Suprapubic skin (tissue), 4 donors: ENCODE measurements at regions not wholly inside any gene's neighbourhood (a gene's known extent, or its start where the extent isn't known, plus 50 kb on each side); places are given as distances from the start of the nearest gene placed in this dataset.
"Not testable (repeated sequence)": the region's sequence is repeated elsewhere in the genome, so short reads cannot be mapped to it uniquely, and the experiment has no call there.

Source experiments
- DNase-seq, 2 donors: peaks; one replicate each; pipeline ENCODE4 v3.0.0-alpha.2; 2019; ENCODE audit warnings: low spot score in 2 of 2
- H3K27ac ChIP-seq: fragments of 200-600 bp; sonication (generic); one replicate; pipeline ENCODE4 v1.5.1; 2019
- H3K27me3 ChIP-seq: fragments of 200-600 bp; sonication (generic); one replicate; pipeline ENCODE4 v1.5.1; 2019
- H3K36me3 ChIP-seq: fragments of 200-600 bp; sonication (generic); one replicate; pipeline ENCODE4 v1.5.1; 2019
- H3K4me1 ChIP-seq: fragments of 200-600 bp; sonication (generic); one replicate; pipeline ENCODE4 v1.5.1; 2019
- H3K4me3 ChIP-seq: fragments of 200-600 bp; sonication (generic); one replicate; pipeline ENCODE4 v1.5.1; 2019; ENCODE audit warnings: mild to moderate bottlenecking
- H3K9me3 ChIP-seq: fragments of 200-600 bp; sonication (generic); one replicate; pipeline ENCODE4 v1.5.1; 2019
- EP300 ChIP-seq: sonication (generic); formaldehyde crosslinking; IDR thresholded peaks from one replicate; pipeline ENCODE4 v1.6.1; 2017; ENCODE audit warnings: antibody characterized with exemption
- POLR2A ChIP-seq, 2 donors: fragments of 450-650 bp; IDR thresholded peaks; one replicate each; pipeline ENCODE4 v1.6.1; 2017; ENCODE audit warnings: antibody characterized with exemption in 2 of 2, mild to moderate bottlenecking in 2 of 2, moderate library complexity in 2 of 2
- POLR2AphosphoS5 ChIP-seq, 3 donors: sonication (generic); formaldehyde crosslinking; IDR thresholded peaks; one replicate each; pipeline ENCODE4 v1.6.1; 2017; ENCODE audit warnings: antibody characterized with exemption in 3 of 3
- WGBS: methylation state at CpG from one replicate; pipeline ENCODE4 v1.1.5; 2018; 5-methylcytosine and 5-hydroxymethylcytosine counted together
- TF ChIP-seq, protein P1 (sequence below), 2 donors: fragments of 200-600 bp in 1 of 2; fragments of 450-650 bp in 1 of 2; sonication (generic) in 1 of 2; IDR thresholded peaks; one replicate each; pipeline ENCODE4 v1.5.1; 2016 to 2019; ENCODE audit warnings: antibody characterized with exemption in 2 of 2, mild to moderate bottlenecking in 1 of 2, moderate library complexity in 1 of 2

DNA sequence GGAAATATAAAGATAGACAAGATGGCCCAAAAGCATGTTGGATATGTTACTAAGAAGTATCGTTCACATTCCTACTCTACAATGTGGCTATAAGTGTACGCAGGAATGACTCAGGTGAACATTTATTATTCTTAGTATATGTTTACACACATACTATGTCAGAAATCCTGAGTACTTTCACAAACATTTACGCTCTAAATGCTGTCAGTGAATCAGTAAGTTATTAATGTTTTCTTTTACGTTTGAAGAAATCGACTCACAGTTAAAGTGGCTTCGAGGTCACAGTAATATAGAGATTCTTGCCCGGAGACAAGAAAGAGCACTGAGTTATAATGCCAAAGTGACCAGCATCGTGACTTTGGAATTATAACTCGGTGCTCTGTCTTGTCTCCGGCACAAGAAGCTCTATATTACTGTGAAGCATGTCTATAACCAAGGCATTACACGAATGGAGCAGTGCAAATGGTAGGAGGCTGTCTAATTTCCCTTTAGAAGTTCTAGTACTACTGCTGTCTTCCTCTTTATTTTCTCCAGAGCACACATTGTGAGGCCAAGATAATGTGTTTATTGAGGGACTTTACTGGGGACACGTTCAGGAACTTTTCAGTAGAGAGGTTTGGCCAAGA, 61.8 kb upstream of the P3H2 start:
- no peak overlapping the region for H3K27ac ChIP-seq
- no peak overlapping the region for H3K4me3 ChIP-seq
- TF ChIP-seq EP300 (no peak), POLR2AphosphoS5 (IDR thresholded peaks at IDR 0.05) (no peak), POLR2A (IDR thresholded peaks at IDR 0.05) (no peak)
- TF ChIP-seq, protein P1, sequence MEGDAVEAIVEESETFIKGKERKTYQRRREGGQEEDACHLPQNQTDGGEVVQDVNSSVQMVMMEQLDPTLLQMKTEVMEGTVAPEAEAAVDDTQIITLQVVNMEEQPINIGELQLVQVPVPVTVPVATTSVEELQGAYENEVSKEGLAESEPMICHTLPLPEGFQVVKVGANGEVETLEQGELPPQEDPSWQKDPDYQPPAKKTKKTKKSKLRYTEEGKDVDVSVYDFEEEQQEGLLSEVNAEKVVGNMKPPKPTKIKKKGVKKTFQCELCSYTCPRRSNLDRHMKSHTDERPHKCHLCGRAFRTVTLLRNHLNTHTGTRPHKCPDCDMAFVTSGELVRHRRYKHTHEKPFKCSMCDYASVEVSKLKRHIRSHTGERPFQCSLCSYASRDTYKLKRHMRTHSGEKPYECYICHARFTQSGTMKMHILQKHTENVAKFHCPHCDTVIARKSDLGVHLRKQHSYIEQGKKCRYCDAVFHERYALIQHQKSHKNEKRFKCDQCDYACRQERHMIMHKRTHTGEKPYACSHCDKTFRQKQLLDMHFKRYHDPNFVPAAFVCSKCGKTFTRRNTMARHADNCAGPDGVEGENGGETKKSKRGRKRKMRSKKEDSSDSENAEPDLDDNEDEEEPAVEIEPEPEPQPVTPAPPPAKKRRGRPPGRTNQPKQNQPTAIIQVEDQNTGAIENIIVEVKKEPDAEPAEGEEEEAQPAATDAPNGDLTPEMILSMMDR (IDR thresholded peaks at IDR 0.05): no peak
- no peaks in the 10 kb centered on the region for H3K9me3 ChIP-seq
- no peaks in the 10 kb centered on the region for H3K27me3 ChIP-seq
- DNase-seq: no peak
- no peaks in the 10 kb centered on the region for H3K4me1 ChIP-seq
- H3K36me3 ChIP-seq: no peaks in the 10 kb centered on the region
- 86% methylated on average over 12 of the region's 12 CpGs for WGBS

DNA sequence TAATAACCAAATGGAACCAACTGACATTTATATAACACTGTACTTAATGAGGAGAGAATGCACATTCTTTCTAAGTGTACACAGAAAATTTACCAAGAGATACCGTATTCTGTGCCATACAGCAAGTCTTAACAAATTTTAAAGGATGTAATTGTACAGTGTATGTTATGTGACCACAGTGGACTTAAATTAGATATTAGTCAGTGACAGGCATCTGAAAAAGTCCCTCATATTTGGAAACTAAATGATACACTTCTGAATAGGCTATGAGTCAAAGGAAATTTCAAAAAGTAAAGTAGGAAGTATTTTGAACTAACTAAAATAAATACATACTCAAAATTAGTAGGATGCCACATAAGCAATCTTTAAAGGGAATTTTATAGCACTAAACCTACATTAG, 59.6 kb upstream of the P3H2 start:
- no peak for DNase-seq
- Histone ChIP-seq H3K4me1 (no peaks in the 10 kb centered on the region), H3K27ac (no peak overlapping the region), H3K4me3 (no peak overlapping the region), H3K27me3 (no peaks in the 10 kb centered on the region), H3K9me3 (no peaks in the 10 kb centered on the region), H3K36me3 (no peaks in the 10 kb centered on the region)
- WGBS: 82% methylated on average over 1 of the region's 1 CpG
- TF ChIP-seq, protein P1 (IDR thresholded peaks at IDR 0.05): no peak
- TF ChIP-seq EP300: no peak
- no peak for TF ChIP-seq POLR2AphosphoS5 (IDR thresholded peaks at IDR 0.05)

DNA sequence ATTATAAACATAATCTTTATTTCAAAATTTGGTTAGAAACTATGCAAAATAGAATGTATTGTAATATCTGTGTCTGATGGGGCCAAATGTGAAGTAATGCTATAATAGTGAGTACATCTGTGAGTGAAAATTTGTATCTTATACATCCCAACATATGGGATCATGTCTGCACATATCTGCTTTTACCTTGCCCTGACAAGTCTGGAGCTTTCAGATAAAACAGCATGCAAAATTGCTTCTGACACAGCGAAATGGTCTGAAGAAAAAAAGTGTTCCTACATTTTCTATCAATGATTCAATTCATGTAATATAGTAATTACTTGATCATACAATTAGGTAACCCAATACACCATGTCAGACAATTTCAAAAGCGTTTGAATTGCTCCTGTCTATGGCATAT, 58.1 kb upstream of the P3H2 start:
- no peak for DNase-seq
- H3K27me3 ChIP-seq: no peaks in the 10 kb centered on the region
- TF ChIP-seq POLR2A (IDR thresholded peaks at IDR 0.05): no peak
- no peak for TF ChIP-seq POLR2AphosphoS5 (IDR thresholded peaks at IDR 0.05)
- no peak for TF ChIP-seq EP300
- TF ChIP-seq, protein P1 (IDR thresholded peaks at IDR 0.05): no peak
- WGBS: 64% methylated on average over 2 of the region's 2 CpGs
- H3K4me3 ChIP-seq: no peak overlapping the region
- H3K4me1 ChIP-seq: no peaks in the 10 kb centered on the region
- no peaks in the 10 kb centered on the region for H3K36me3 ChIP-seq
- H3K9me3 ChIP-seq: no peaks in the 10 kb centered on the region
- H3K27ac ChIP-seq: no peak overlapping the region

DNA sequence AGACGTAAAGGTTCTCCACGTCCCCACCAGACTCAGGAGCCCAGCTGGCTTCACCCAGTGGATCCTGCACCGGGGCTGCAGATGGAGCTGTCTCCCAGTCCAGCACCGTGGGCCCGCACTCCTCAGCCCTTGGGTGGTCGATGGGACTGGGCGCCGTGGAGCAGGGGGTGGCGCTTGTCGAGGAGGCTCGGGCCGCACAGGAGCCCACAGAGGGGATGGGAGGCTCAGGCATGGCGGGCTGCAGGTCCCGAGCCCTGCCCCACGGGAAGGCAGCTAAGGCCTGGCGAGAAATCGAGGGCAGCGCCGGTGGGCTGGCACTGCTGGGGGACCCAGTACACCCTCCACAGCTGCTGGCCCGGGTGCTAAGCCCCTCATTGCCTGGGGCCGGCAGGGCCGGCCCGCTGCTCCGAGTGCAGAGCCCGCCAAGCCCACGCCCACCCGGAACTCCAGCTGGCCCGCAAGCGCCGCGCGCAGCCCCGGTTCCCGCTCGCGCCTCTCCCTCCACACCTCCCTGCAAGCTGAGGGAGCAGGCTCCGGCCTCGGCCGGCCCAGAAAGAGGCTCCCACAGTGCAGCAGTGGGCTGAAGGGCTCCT, 56.3 kb upstream of the P3H2 start:
- not testable (repeated sequence) for H3K4me3 ChIP-seq, H3K27ac ChIP-seq, H3K4me1 ChIP-seq, H3K36me3 ChIP-seq, H3K27me3 ChIP-seq, H3K9me3 ChIP-seq, DNase-seq
- 93% methylated on average over 14 of the region's 39 CpGs for WGBS

DNA sequence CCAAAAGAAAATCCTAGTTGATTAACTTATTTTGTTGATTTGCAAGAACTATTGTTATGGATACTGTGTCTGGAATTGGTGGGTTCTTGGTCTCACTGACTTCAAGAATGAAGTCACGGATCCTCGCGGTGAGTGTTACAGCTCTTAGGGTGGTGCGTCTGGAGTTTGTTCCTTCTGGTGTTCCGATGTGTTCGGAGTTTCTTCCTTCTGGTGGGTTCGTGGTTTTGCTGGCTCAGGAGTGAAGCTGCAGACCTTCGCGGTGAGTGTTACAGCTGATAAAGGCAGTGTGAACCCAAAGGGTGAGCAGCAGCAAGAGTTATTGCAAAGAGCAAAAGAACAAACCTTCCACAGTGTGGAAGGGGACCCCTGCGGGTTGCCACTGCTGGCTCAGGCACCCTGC, 55.4 kb upstream of the P3H2 start:
- H3K36me3 ChIP-seq, DNase-seq, H3K4me1 ChIP-seq, H3K27me3 ChIP-seq, H3K27ac ChIP-seq, H3K9me3 ChIP-seq, H3K4me3 ChIP-seq: not testable (repeated sequence)
- WGBS: 94% methylated on average over 9 of the region's 10 CpGs

DNA sequence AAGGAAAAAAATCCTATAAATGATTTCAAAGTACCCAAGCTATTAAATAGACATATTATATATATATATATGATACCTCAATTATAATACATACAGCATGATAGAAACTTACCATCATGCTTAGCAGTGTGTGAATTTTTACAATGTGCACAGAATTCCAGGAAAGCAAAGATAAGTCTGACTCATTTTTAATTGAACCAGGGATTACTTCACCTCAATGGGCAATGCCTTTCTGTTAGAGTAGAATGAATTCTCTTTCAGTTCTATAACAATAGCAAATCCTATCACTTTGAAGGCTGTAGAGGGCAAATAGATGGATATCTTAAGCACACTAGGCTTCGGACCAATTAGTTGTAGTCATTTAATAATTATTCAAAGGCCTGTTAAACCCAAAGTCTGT, 54.8 kb upstream of the P3H2 start:
- H3K27me3 ChIP-seq: no peaks in the 10 kb centered on the region
- H3K9me3 ChIP-seq: no peaks in the 10 kb centered on the region
- no peak overlapping the region for H3K4me3 ChIP-seq
- H3K36me3 ChIP-seq: no peaks in the 10 kb centered on the region
- H3K4me1 ChIP-seq: no peaks in the 10 kb centered on the region
- DNase-seq: no peak
- no peak overlapping the region for H3K27ac ChIP-seq
- TF ChIP-seq POLR2AphosphoS5 (IDR thresholded peaks at IDR 0.05) (no peak), EP300 (no peak), POLR2A (IDR thresholded peaks at IDR 0.05) (no peak)
- TF ChIP-seq, protein P1 (IDR thresholded peaks at IDR 0.05): no peak
- WGBS: 97% methylated on average over 1 of the region's 1 CpG
